SK-N-MC (cell line): ENCODE measurements at regions not wholly inside any gene's neighbourhood (a gene's known extent, or its start where the extent isn't known, plus 50 kb on each side); places are given as distances from the start of the nearest gene placed in this dataset.

Experiments
- EZH2 ChIP-seq: fragments of 200-600 bp; sonication (generic); IDR thresholded peaks from one replicate; pipeline ENCODE4 v1.6.1; 2017; ENCODE audit warnings: antibody characterized with exemption
- FOXP2 ChIP-seq: optimal IDR thresholded peaks from 2 replicates; pipeline ENCODE3; 2011; ENCODE audit warnings: mild to moderate bottlenecking, moderate library complexity; ENCODE audit not compliant: insufficient read depth; ENCODE audit errors: extremely low read length, control extremely low read depth

DNA sequence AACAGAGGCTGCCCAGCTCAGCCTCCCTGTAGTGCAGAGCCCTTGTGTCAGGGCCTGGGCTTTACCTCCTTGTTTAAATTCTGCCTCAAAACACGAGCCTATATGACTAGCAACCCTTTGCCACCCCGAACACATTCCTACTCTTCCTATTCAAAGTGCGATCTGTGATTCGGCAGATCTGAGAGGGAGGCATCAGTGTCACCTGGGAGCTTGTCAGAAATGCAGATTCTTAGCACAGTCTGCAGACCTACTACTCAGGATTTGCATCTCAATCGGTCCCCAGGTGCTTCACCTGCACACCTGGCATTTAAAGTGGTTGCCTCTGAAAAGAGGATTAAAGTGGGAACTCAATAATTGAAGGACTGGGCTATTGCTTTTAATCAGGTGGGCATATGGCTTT, 273.2 kb upstream of the TOPAZ1 start:
- TF ChIP-seq FOXP2 (no peak), EZH2 (no peak)
